ENCODE measurements at regions not wholly inside any gene's neighbourhood (a gene's known extent, or its start where the extent isn't known, plus 50 kb on each side); places are given as distances from the start of the nearest gene placed in this dataset.

GRCh38 chr2:155841442-155841841 is 491.1 kb downstream of the NR4A2 start:
- no peak for TF ChIP-seq CTCF (IDR thresholded peaks at IDR 0.05)
- no peak for TF ChIP-seq MYC (IDR thresholded peaks at IDR 0.05; ENCODE audit: borderline replicate concordance, low read length)
- no peak for TF ChIP-seq TP53 (CRISPR knock-in tag; IDR thresholded peaks at IDR 0.05)

Data from A549 (cell line).